H9 (cell line): ENCODE measurements at regions not wholly inside any gene's neighbourhood (a gene's known extent, or its start where the extent isn't known, plus 50 kb on each side); places are given as distances from the start of the nearest gene placed in this dataset.
"Not testable (repeated sequence)": the region's sequence is repeated elsewhere in the genome, so short reads cannot be mapped to it uniquely, and the experiment has no call there.

Experiments
- DNase-seq: peaks from one replicate; pipeline ENCODE4 v3.0.0-alpha.2; 2017
- H2AFZ ChIP-seq: one replicate; pipeline ENCODE4 v1.6.1; 2013; ENCODE audit warnings: mild to moderate bottlenecking, low read length, control low read depth, moderate library complexity
- H2AK5ac ChIP-seq: 2 replicates; pipeline ENCODE4 v1.6.1; 2013; ENCODE audit warnings: low read length, control low read depth, mixed read lengths; ENCODE audit not compliant: insufficient read length
- H2BK120ac ChIP-seq: one replicate; pipeline ENCODE4 v1.6.1; 2013; ENCODE audit warnings: low read depth, mild to moderate bottlenecking, low read length, control low read depth, inconsistent platforms; ENCODE audit not compliant: poor library complexity, severe bottlenecking
- H2BK12ac ChIP-seq: 2 replicates; pipeline ENCODE4 v1.6.1; 2013; ENCODE audit warnings: low read length, control low read depth, mixed read lengths, low read depth; ENCODE audit not compliant: insufficient read length
- H2BK15ac ChIP-seq: 2 replicates; pipeline ENCODE4 v1.6.1; 2013; ENCODE audit warnings: low read depth, low read length, control low read depth
- H2BK20ac ChIP-seq: one replicate; pipeline ENCODE4 v1.6.1; 2013; ENCODE audit warnings: low read depth, mild to moderate bottlenecking, low read length, control low read depth, inconsistent platforms; ENCODE audit not compliant: poor library complexity, severe bottlenecking
- H2BK5ac ChIP-seq: 2 replicates; pipeline ENCODE4 v1.6.1; 2013; ENCODE audit warnings: low read length, control low read depth, mixed read lengths; ENCODE audit not compliant: insufficient read length
- H3K14ac ChIP-seq: 2 replicates; pipeline ENCODE4 v1.6.1; 2013; ENCODE audit warnings: low read length, control low read depth; ENCODE audit not compliant: insufficient read depth
- H3K18ac ChIP-seq: 2 replicates; pipeline ENCODE4 v1.6.1; 2013; ENCODE audit warnings: low read depth, mild to moderate bottlenecking, mixed read lengths, low read length, control low read depth; ENCODE audit not compliant: insufficient read length
- H3K23ac ChIP-seq: 2 replicates; pipeline ENCODE4 v1.6.1; 2013; ENCODE audit warnings: low read length, control low read depth, mixed read lengths, low read depth; ENCODE audit not compliant: insufficient read length
- H3K23me2 ChIP-seq: 2 replicates; pipeline ENCODE4 v1.6.1; 2013; ENCODE audit warnings: low read depth, mild to moderate bottlenecking, mixed read lengths, low read length, control low read depth; ENCODE audit not compliant: insufficient read length, poor library complexity, severe bottlenecking
- H3K27ac ChIP-seq: 2 replicates; pipeline ENCODE4 v1.5.1; 2013; ENCODE audit warnings: low read length, control low read depth, mixed read lengths, low read depth; ENCODE audit not compliant: insufficient read length
- H3K27me3 ChIP-seq: 2 replicates; pipeline ENCODE4 v1.6.1; 2013; ENCODE audit warnings: low read length, control low read depth, inconsistent platforms; ENCODE audit not compliant: insufficient read depth
- H3K4ac ChIP-seq: 2 replicates; pipeline ENCODE4 v1.6.1; 2013; ENCODE audit warnings: low read depth, mild to moderate bottlenecking, control low read depth, inconsistent platforms, low read length, moderate library complexity
- H3K4me1 ChIP-seq: 2 replicates; pipeline ENCODE4 v1.6.1; 2013; ENCODE audit warnings: low read length, control low read depth, inconsistent platforms; ENCODE audit not compliant: insufficient read depth
- H3K4me2 ChIP-seq: 2 replicates; pipeline ENCODE4 v1.6.1; 2013; ENCODE audit warnings: low read length, control low read depth, mixed read lengths; ENCODE audit not compliant: insufficient read length, insufficient read depth
- H3K56ac ChIP-seq: 2 replicates; pipeline ENCODE4 v1.6.1; 2013; ENCODE audit warnings: low read depth, mild to moderate bottlenecking, mixed read lengths, low read length, control low read depth; ENCODE audit not compliant: insufficient read length
- H3K79me1 ChIP-seq: 2 replicates; pipeline ENCODE4 v1.6.1; 2013; ENCODE audit warnings: low read depth, mild to moderate bottlenecking, moderate library complexity, low read length, control low read depth, inconsistent platforms; ENCODE audit not compliant: insufficient read depth, poor library complexity, severe bottlenecking
- H3K79me2 ChIP-seq: 2 replicates; pipeline ENCODE4 v1.6.1; 2013; ENCODE audit warnings: low read length, control low read depth, inconsistent platforms; ENCODE audit not compliant: insufficient read depth
- H3K9ac ChIP-seq: 2 replicates; pipeline ENCODE4 v1.6.1; 2013; ENCODE audit warnings: low read length, control low read depth, mixed read lengths; ENCODE audit not compliant: insufficient read length; ENCODE audit errors: extremely low read depth
- H3K9me3 ChIP-seq: one replicate; pipeline ENCODE4 v1.6.1; 2013; ENCODE audit warnings: low read depth, low read length, inconsistent platforms; ENCODE audit not compliant: control insufficient read depth
- H3T11ph ChIP-seq: one replicate; pipeline ENCODE4 v1.6.1; 2013; ENCODE audit warnings: mild to moderate bottlenecking, low read length, control low read depth, inconsistent platforms
- H4K20me1 ChIP-seq: one replicate; pipeline ENCODE4 v1.6.1; 2013; ENCODE audit not compliant: control insufficient read depth, insufficient read length, insufficient read depth
- H4K5ac ChIP-seq: 2 replicates; pipeline ENCODE4 v1.6.1; 2013; ENCODE audit warnings: low read depth, mild to moderate bottlenecking, mixed read lengths, low read length, control low read depth; ENCODE audit not compliant: insufficient read length
- H4K8ac ChIP-seq: replicated peaks from 2 replicates; pipeline ENCODE4 v1.6.1; 2013; ENCODE audit warnings: low read length, control low read depth, mixed read lengths, low read depth; ENCODE audit not compliant: insufficient read length
- H4K91ac ChIP-seq: 2 replicates; pipeline ENCODE4 v1.6.1; 2013; ENCODE audit warnings: low read depth, mild to moderate bottlenecking, moderate library complexity, mixed read lengths, low read length, control low read depth; ENCODE audit not compliant: insufficient read length
- H3K27ac Mint-ChIP-seq, 3 experiments: 2 replicates in 2 of 3; 3 replicates in 1 of 3; pipeline ENCODE4 v1.8.0; 2020 to 2021; ENCODE audit warnings: mixed read lengths in 3 of 3, mild to moderate bottlenecking in 1 of 3, moderate library complexity in 1 of 3
- H3K27me3 Mint-ChIP-seq: 2 replicates; pipeline ENCODE4 v1.8.0; 2021; ENCODE audit warnings: low read depth, mild to moderate bottlenecking, moderate library complexity, mixed read lengths
- H3K36me3 Mint-ChIP-seq, 3 experiments: 2 replicates in 2 of 3; 3 replicates in 1 of 3; pipeline ENCODE4 v1.8.0; 2020 to 2021; ENCODE audit warnings: low read depth in 3 of 3, mixed read lengths in 3 of 3; ENCODE audit not compliant: insufficient read depth in 1 of 3
- H3K4me1 Mint-ChIP-seq, 2 experiments: 2 replicates each; pipeline ENCODE4 v1.8.0; 2020; ENCODE audit warnings: mixed read lengths in 2 of 2
- H3K4me3 Mint-ChIP-seq, 2 experiments: 2 replicates in 1 of 2; 3 replicates in 1 of 2; pipeline ENCODE4 v1.8.0; 2020 to 2021; ENCODE audit warnings: mild to moderate bottlenecking in 2 of 2, mixed read lengths in 2 of 2, moderate library complexity in 1 of 2
- H3K9me3 Mint-ChIP-seq, 2 experiments: 2 replicates in 1 of 2; 3 replicates in 1 of 2; pipeline ENCODE4 v1.8.0; 2020; ENCODE audit warnings: mild to moderate bottlenecking in 2 of 2, mixed read lengths in 2 of 2, moderate library complexity in 1 of 2
- CTCF ChIP-seq: fragments of 200-600 bp; sonication (generic); conservative IDR thresholded peaks from 3 replicates; pipeline ENCODE4 v1.8.0; 2021; ENCODE audit warnings: antibody characterized with exemption, mild to moderate bottlenecking
- WGBS: extraction: QIAGEN DNeasy Blood & Tissue Kit; methylation state at CpG from one replicate; pipeline ENCODE4 v1.1.7; 2013; ENCODE audit warnings: missing lambda C conversion rate, low lambda C conversion rate, mixed read lengths; ENCODE audit not compliant: insufficient read length; ENCODE audit errors: extremely low coverage; 5-methylcytosine and 5-hydroxymethylcytosine counted together

DNA sequence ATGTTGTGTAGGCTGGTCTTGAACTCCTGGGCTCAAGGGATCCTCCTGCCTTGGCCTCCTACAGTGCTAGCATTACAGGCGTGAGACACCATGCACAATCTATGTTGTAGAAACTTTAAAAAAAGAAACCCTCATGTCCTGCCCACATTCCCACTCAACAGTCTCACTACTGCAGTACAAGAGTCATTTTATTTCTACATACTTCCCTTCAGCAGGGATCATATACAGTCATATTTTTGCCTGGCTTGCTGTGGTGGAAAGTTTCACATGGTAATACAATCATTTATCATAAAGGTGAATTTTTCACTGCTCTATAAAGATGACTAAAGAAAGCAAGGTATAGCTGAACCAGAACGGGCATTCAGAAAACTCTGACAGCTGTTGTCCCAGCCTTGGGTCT, 53.8 kb upstream of the PIK3CB start:
- H4K5ac ChIP-seq: no peak overlapping the region

GRCh38 chr3:138886096-138886495, 51.4 kb upstream of the PIK3CB start:
- H3K23me2 ChIP-seq, H2BK15ac ChIP-seq, H3K4me1 Mint-ChIP-seq, H2BK120ac ChIP-seq, DNase-seq, H3K27me3 Mint-ChIP-seq, H3K23ac ChIP-seq, H3K4ac ChIP-seq, H3K9me3 Mint-ChIP-seq, H3T11ph ChIP-seq, H2BK20ac ChIP-seq, H3K9ac ChIP-seq, H4K5ac ChIP-seq, H3K4me2 ChIP-seq, H2AK5ac ChIP-seq, H4K20me1 ChIP-seq, H4K91ac ChIP-seq, H3K79me2 ChIP-seq, H3K4me3 Mint-ChIP-seq, H2BK12ac ChIP-seq, H3K27ac Mint-ChIP-seq, H3K56ac ChIP-seq, H3K27ac ChIP-seq, H4K8ac ChIP-seq, H3K79me1 ChIP-seq, H3K18ac ChIP-seq, H2AFZ ChIP-seq, H3K4me1 ChIP-seq, H3K9me3 ChIP-seq, H3K36me3 Mint-ChIP-seq, H3K27me3 ChIP-seq, H2BK5ac ChIP-seq, H3K14ac ChIP-seq: not testable (repeated sequence)
- no CpG with 5 or more reads among the region's 5 CpGs for WGBS

More for the DNA sequence above, 53.8 kb upstream of the PIK3CB start:
- Histone ChIP-seq H3K4me2 (no peak overlapping the region), H3K4me1 (no peaks in the 10 kb centered on the region; the same call in 1 of the 2 replicates), H2BK12ac (no peak overlapping the region), H3K18ac (no peak overlapping the region), H3K56ac (no peak overlapping the region), H3K23ac (no peak overlapping the region), H2BK5ac (no peak overlapping the region), H3T11ph (no peak overlapping the region), H3K79me2 (no peaks in the 10 kb centered on the region), H2BK120ac (no peak overlapping the region), H3K9me3 (no peaks in the 10 kb centered on the region), H3K27me3 (no peaks in the 10 kb centered on the region), H2AFZ (no peak overlapping the region), H4K8ac (no peak overlapping the region), H2BK15ac (no peak overlapping the region), H2BK20ac (no peak overlapping the region), H3K23me2 (no peaks in the 10 kb centered on the region), H3K79me1 (no peaks in the 10 kb centered on the region), H3K14ac (no peak overlapping the region), H3K4ac (no peak overlapping the region), H4K91ac (no peak overlapping the region), H2AK5ac (no peak overlapping the region), H3K27ac (no peak overlapping the region), H3K9ac (no peak overlapping the region), H4K20me1 (no peaks in the 10 kb centered on the region)
- DNase-seq: no peak
- WGBS: no CpG with 5 or more reads among the region's 2 CpGs
- no peak for TF ChIP-seq CTCF
- no peaks in the 10 kb centered on the region for H3K27me3 Mint-ChIP-seq
- no peak overlapping the region for H3K4me3 Mint-ChIP-seq
- H3K9me3 Mint-ChIP-seq: no peaks in the 10 kb centered on the region
- peaks cover 4 to 7% of the 10 kb centered on the region in 2 experiments; a peak in 3 of 4 replicates for H3K4me1 Mint-ChIP-seq
- peaks cover 0 to 3% (median 0%) of the 10 kb centered on the region in 3 experiments; a peak in 1 of 7 replicates for H3K36me3 Mint-ChIP-seq
- H3K27ac Mint-ChIP-seq: no peak overlapping the region
